Endodermal cell (in vitro differentiated cells): ENCODE measurements at regions not wholly inside any gene's neighbourhood (a gene's known extent, or its start where the extent isn't known, plus 50 kb on each side); places are given as distances from the start of the nearest gene placed in this dataset.

Source experiments
- DNase-seq: peaks from one replicate; pipeline ENCODE4 v3.0.0-alpha.2; 2017
- H3K27ac ChIP-seq: 2 replicates; pipeline ENCODE4 v1.5.1; 2013; ENCODE audit warnings: mild to moderate bottlenecking, low read depth, low read length, moderate library complexity
- H3K27me3 ChIP-seq: 2 replicates; pipeline ENCODE4 v1.6.1; 2013; ENCODE audit warnings: mild to moderate bottlenecking, low read length, moderate library complexity; ENCODE audit not compliant: insufficient read depth, control insufficient read depth, poor library complexity, severe bottlenecking
- H3K36me3 ChIP-seq: 2 replicates; pipeline ENCODE4 v1.7.0; 2013; ENCODE audit warnings: mild to moderate bottlenecking, low read length, moderate library complexity; ENCODE audit not compliant: control insufficient read depth, insufficient read depth
- H3K4me1 ChIP-seq: one replicate; pipeline ENCODE4 v1.7.0; 2013; ENCODE audit warnings: low read length; ENCODE audit not compliant: control insufficient read depth, insufficient read depth
- H3K4me3 ChIP-seq: 2 replicates; pipeline ENCODE4 v1.5.1; 2013; ENCODE audit warnings: mild to moderate bottlenecking, low read length, moderate library complexity
- H3K9ac ChIP-seq: 2 replicates; pipeline ENCODE4 v1.6.1; 2013; ENCODE audit warnings: mild to moderate bottlenecking, low read length, moderate library complexity; ENCODE audit not compliant: poor library complexity, severe bottlenecking; ENCODE audit errors: extremely low read depth
- H3K9me3 ChIP-seq: 2 replicates; pipeline ENCODE4 v1.6.1; 2013; ENCODE audit warnings: mild to moderate bottlenecking, low read length, moderate library complexity; ENCODE audit not compliant: control insufficient read depth
- H3K27ac Mint-ChIP-seq: 2 replicates; pipeline ENCODE4 v1.8.0; 2020; ENCODE audit warnings: mixed read lengths
- H3K27me3 Mint-ChIP-seq: 2 replicates; pipeline ENCODE4 v1.8.0; 2021; ENCODE audit warnings: mild to moderate bottlenecking, mixed read lengths; ENCODE audit not compliant: insufficient read depth
- H3K36me3 Mint-ChIP-seq: 2 replicates; pipeline ENCODE4 v1.8.0; 2020; ENCODE audit warnings: low read depth, mixed read lengths
- H3K4me1 Mint-ChIP-seq: 2 replicates; pipeline ENCODE4 v1.8.0; 2020; ENCODE audit warnings: mixed read lengths
- H3K4me3 Mint-ChIP-seq: 2 replicates; pipeline ENCODE4 v1.8.0; 2020; ENCODE audit warnings: mild to moderate bottlenecking, moderate library complexity, mixed read lengths
- H3K9me3 Mint-ChIP-seq: 2 replicates; pipeline ENCODE4 v1.8.0; 2020; ENCODE audit warnings: mild to moderate bottlenecking, mixed read lengths
- CTCF ChIP-seq: fragments of 200-600 bp; sonication (generic); conservative IDR thresholded peaks from 2 replicates; pipeline ENCODE4 v1.5.0; 2021; ENCODE audit warnings: antibody characterized with exemption, mild to moderate bottlenecking
- WGBS, 2 experiments: methylation state at CpG; one replicate each; pipeline versions ENCODE4 v1.1.5 to v1.1.7; 2013; ENCODE audit warnings: missing lambda C conversion rate in 2 of 2, mixed read lengths in 1 of 2; ENCODE audit not compliant: insufficient coverage in 1 of 2, insufficient read length in 1 of 2; 5-methylcytosine and 5-hydroxymethylcytosine counted together

GRCh38 chr5:123947797-123948196 is 435.8 kb downstream of the CSNK1G3 start:
- no peaks in the 10 kb centered on the region for H3K27me3 ChIP-seq
- no peaks in the 10 kb centered on the region for H3K36me3 ChIP-seq
- TF ChIP-seq CTCF: no peak
- H3K4me3 ChIP-seq: no peak overlapping the region
- peaks cover 6% of the 10 kb centered on the region for H3K4me1 Mint-ChIP-seq
- H3K9me3 ChIP-seq: peaks cover 20% of the 10 kb centered on the region
- no peak overlapping the region for H3K27ac Mint-ChIP-seq
- H3K4me1 ChIP-seq: no peaks in the 10 kb centered on the region
- H3K36me3 Mint-ChIP-seq: peaks cover 2% of the 10 kb centered on the region
- no peak overlapping the region for H3K9ac ChIP-seq
- H3K9me3 Mint-ChIP-seq: peaks cover 28% of the 10 kb centered on the region
- no peak overlapping the region for H3K27ac ChIP-seq
- DNase-seq: no peak
- 93 to 100% methylated on average over 1 to 2 of the region's 2 CpGs for WGBS, 2 experiments
- no peak overlapping the region for H3K4me3 Mint-ChIP-seq
- H3K27me3 Mint-ChIP-seq: no peaks in the 10 kb centered on the region

GRCh38 chr5:123945548-123945947 is 433.6 kb downstream of the CSNK1G3 start:
- Mint-ChIP-seq H3K27me3 (no peaks in the 10 kb centered on the region), H3K36me3 (peaks cover 10% of the 10 kb centered on the region), H3K9me3 (peaks cover 46% of the 10 kb centered on the region), H3K27ac (no peak overlapping the region), H3K4me3 (no peak overlapping the region), H3K4me1 (peaks cover 6% of the 10 kb centered on the region)
- H3K4me3 ChIP-seq: no peak overlapping the region
- no peaks in the 10 kb centered on the region for H3K36me3 ChIP-seq
- no peaks in the 10 kb centered on the region for H3K4me1 ChIP-seq
- H3K27me3 ChIP-seq: no peaks in the 10 kb centered on the region
- no peak overlapping the region for H3K9ac ChIP-seq
- TF ChIP-seq CTCF: no peak
- H3K27ac ChIP-seq: no peak overlapping the region
- WGBS, 2 experiments: 94 to 100% methylated on average over 1 of the region's 1 CpG
- DNase-seq: no peak
- H3K9me3 ChIP-seq: peaks cover 40% of the 10 kb centered on the region

- no peak for TF ChIP-seq CTCF
- H3K9me3 Mint-ChIP-seq: peaks cover 52% of the 10 kb centered on the region
- Histone ChIP-seq H3K27me3 (no peaks in the 10 kb centered on the region), H3K36me3 (no peaks in the 10 kb centered on the region), H3K9ac (no peak overlapping the region), H3K4me1 (no peaks in the 10 kb centered on the region), H3K9me3 (peaks cover 64% of the 10 kb centered on the region), H3K27ac (no peak overlapping the region), H3K4me3 (no peak overlapping the region)
- DNase-seq: no peak
- peaks cover 14% of the 10 kb centered on the region for H3K36me3 Mint-ChIP-seq
- no peak overlapping the region for H3K27ac Mint-ChIP-seq
- no peaks in the 10 kb centered on the region for H3K27me3 Mint-ChIP-seq
- H3K4me1 Mint-ChIP-seq: peaks cover 6% of the 10 kb centered on the region
- no peak overlapping the region for H3K4me3 Mint-ChIP-seq
Observed at GRCh38 chr5:123943151-123943550, 431.2 kb downstream of the CSNK1G3 start.
